OCI-LY7 (cell line): ENCODE measurements at regions not wholly inside any gene's neighbourhood (a gene's known extent, or its start where the extent isn't known, plus 50 kb on each side); places are given as distances from the start of the nearest gene placed in this dataset.

Source experiments
- BruUV-seq: library from RNA; stranded (reverse); fragments of 400-500 nt; replicated peaks from 2 replicates; lab custom pipeline; 2021; lab: Mats Ljungman, UMichigan
- CTCF ChIA-PET: fragments of 300-600 bp; sonication (Branson Sonifier 250); formaldehyde crosslinking; loops from one replicate; lab custom pipeline; 2022; ENCODE audit warnings: antibody characterized with exemption; ENCODE audit not compliant: unreplicated experiment; lab: Charles Lee
- POLR2A ChIA-PET: fragments of 300-600 bp; sonication (Branson Sonifier 250); formaldehyde crosslinking; loops from one replicate; lab custom pipeline; 2022; ENCODE audit warnings: antibody characterized with exemption; lab: Charles Lee
- DNase-seq: peaks from one replicate; pipeline ENCODE4 v3.0.0-alpha.2; 2015; ENCODE audit warnings: low spot score
- H2AFZ ChIP-seq: fragments of 200-600 bp; sonication (generic), shearing (Covaris generic); 2 replicates; pipeline ENCODE4 v1.6.1; 2014; ENCODE audit warnings: mild to moderate bottlenecking, antibody characterized with exemption, low read length, moderate library complexity
- H3K27ac ChIP-seq: fragments of 200-600 bp; sonication (generic); 2 replicates; pipeline ENCODE4 v1.5.1; 2014; ENCODE audit warnings: mixed run types, low read depth, mild to moderate bottlenecking, moderate library complexity, low read length, inconsistent platforms; ENCODE audit not compliant: poor library complexity, severe bottlenecking
- H3K36me3 ChIP-seq: fragments of 200-600 bp; sonication (generic); 2 replicates; pipeline ENCODE4 v1.6.1; 2014; ENCODE audit warnings: mild to moderate bottlenecking, antibody characterized with exemption, low read length, moderate library complexity, mixed read lengths; ENCODE audit not compliant: insufficient read depth
- H3K4me1 ChIP-seq: fragments of 200-600 bp; sonication (generic); 2 replicates; pipeline ENCODE4 v1.5.1; 2014; ENCODE audit warnings: mild to moderate bottlenecking, low read length; ENCODE audit not compliant: insufficient read depth, poor library complexity, severe bottlenecking
- H3K4me2 ChIP-seq: fragments of 200-600 bp; sonication (generic); 2 replicates; pipeline ENCODE4 v1.6.1; 2014; ENCODE audit warnings: mild to moderate bottlenecking, low read length
- H3K4me3 ChIP-seq: fragments of 200-600 bp; sonication (generic); 2 replicates; pipeline ENCODE4 v1.5.1; 2014; ENCODE audit warnings: mild to moderate bottlenecking, low read depth, low read length; ENCODE audit not compliant: poor library complexity, severe bottlenecking
- H3K79me2 ChIP-seq: fragments of 200-600 bp; sonication (generic); 2 replicates; pipeline ENCODE4 v1.6.1; 2016; ENCODE audit warnings: low read depth, mild to moderate bottlenecking, low read length, moderate library complexity, mixed read lengths; ENCODE audit not compliant: insufficient read depth
- H3K9me2 ChIP-seq: fragments of 200-600 bp; sonication (generic); 2 replicates; pipeline ENCODE4 v1.6.1; 2016; ENCODE audit warnings: mild to moderate bottlenecking, low read length, mixed read lengths; ENCODE audit not compliant: insufficient read depth
- H3K9me3 ChIP-seq: fragments of 200-600 bp; sonication (generic); 2 replicates; pipeline ENCODE4 v1.6.1; 2014; ENCODE audit warnings: mild to moderate bottlenecking, mixed run types, low read length, mixed read lengths
- H4K20me1 ChIP-seq: fragments of 200-600 bp; sonication (generic); 2 replicates; pipeline ENCODE4 v1.6.1; 2014; ENCODE audit warnings: mild to moderate bottlenecking, antibody characterized with exemption, low read length, moderate library complexity, mixed read lengths; ENCODE audit not compliant: insufficient read depth
- EZH2phosphoT487 ChIP-seq: fragments of 200-600 bp; sonication (generic); IDR thresholded peaks from 2 replicates; pipeline ENCODE4 v1.6.1; 2018; ENCODE audit warnings: low read depth, borderline replicate concordance, mild to moderate bottlenecking, mixed run types, antibody characterized with exemption, low read length, moderate library complexity, mixed read lengths
- intact Hi-C: fragments of 100-400 bp; cut with micrococcal nuclease; formaldehyde crosslinking; loops from one replicate; pipeline ENCODE4 v1.10.0; 2022; ENCODE audit not compliant: unreplicated experiment
- TF ChIP-seq, protein P1 (sequence below): fragments of 200-600 bp; sonication (generic); conservative IDR thresholded peaks from 2 replicates; pipeline ENCODE4 v1.5.1; 2014; ENCODE audit warnings: mild to moderate bottlenecking, antibody characterized with exemption, low read length, moderate library complexity, mixed read lengths

DNA sequence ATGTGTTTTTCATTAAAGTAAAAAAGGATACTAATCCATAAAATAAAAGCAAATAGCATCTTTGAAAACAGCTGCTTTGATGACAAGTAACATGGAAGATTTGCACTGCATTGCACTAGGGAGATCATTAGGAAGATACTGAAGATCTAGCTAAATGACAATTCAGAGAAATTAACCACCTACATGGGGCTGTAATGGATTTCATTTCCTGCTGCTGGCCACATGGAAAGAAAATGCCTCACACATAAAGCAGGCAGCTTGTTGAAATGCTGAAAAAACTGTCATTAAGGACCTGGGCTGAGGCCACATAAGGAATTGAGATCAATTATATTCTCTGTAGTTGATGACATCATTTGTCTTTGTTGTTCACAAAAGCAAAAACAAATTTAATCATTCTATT is 94.1 kb downstream of the PYDC2 start:
- intact Hi-C loops, result no loop called here
- Histone ChIP-seq H3K4me3 (no peak overlapping the region), H3K4me2 (no peak overlapping the region), H3K36me3 (no peaks in the 10 kb centered on the region), H2AFZ (no peak overlapping the region), H3K4me1 (no peaks in the 10 kb centered on the region), H3K9me2 (no peaks in the 10 kb centered on the region), H3K79me2 (no peaks in the 10 kb centered on the region), H3K27ac (no peak overlapping the region), H3K9me3 (no peaks in the 10 kb centered on the region), H4K20me1 (no peaks in the 10 kb centered on the region)
- ChIA-PET POLR2A (no interaction called here), CTCF (no interaction called here)
- BruUV-seq, result no TSS peak
- DNase-seq, result no peak
- TF ChIP-seq EZH2phosphoT487, result no peak
- TF ChIP-seq, protein P1, sequence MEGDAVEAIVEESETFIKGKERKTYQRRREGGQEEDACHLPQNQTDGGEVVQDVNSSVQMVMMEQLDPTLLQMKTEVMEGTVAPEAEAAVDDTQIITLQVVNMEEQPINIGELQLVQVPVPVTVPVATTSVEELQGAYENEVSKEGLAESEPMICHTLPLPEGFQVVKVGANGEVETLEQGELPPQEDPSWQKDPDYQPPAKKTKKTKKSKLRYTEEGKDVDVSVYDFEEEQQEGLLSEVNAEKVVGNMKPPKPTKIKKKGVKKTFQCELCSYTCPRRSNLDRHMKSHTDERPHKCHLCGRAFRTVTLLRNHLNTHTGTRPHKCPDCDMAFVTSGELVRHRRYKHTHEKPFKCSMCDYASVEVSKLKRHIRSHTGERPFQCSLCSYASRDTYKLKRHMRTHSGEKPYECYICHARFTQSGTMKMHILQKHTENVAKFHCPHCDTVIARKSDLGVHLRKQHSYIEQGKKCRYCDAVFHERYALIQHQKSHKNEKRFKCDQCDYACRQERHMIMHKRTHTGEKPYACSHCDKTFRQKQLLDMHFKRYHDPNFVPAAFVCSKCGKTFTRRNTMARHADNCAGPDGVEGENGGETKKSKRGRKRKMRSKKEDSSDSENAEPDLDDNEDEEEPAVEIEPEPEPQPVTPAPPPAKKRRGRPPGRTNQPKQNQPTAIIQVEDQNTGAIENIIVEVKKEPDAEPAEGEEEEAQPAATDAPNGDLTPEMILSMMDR, result no peak

DNA sequence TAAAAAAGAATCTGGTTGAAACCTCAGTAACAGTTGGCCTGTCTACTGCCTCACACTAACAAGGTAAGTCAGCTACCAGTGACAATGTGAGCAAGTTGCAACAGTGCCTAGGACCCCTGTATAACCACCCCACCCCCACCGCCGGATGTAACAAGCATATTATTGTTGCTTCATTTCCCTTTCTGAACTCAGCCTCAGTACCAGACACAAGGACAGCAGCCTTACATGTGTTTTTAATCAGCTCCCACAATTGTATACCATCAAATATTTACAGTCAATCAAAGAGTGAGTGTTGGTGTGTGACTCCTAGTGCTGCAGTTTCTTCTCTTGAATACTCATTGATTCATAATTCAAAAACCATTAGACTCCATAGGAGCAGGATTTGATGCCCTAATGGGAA is 96.4 kb downstream of the PYDC2 start:
- no peaks in the 10 kb centered on the region for H3K9me3 ChIP-seq
- ChIA-PET CTCF (no interaction called here), POLR2A (interaction anchor here (1.4 kb wide), 1 partner anchor 12 kb away, joined by 3 read pairs; no protein-coding TSS in a partner anchor)
- no peaks in the 10 kb centered on the region for H4K20me1 ChIP-seq
- intact Hi-C loops, result no loop called here
- no peak overlapping the region for H2AFZ ChIP-seq
- no peak overlapping the region for H3K4me3 ChIP-seq
- no peaks in the 10 kb centered on the region for H3K36me3 ChIP-seq
- no peaks in the 10 kb centered on the region for H3K79me2 ChIP-seq
- H3K4me1 ChIP-seq, result no peaks in the 10 kb centered on the region
- no peaks in the 10 kb centered on the region for H3K9me2 ChIP-seq
- DNase-seq, result no peak
- H3K27ac ChIP-seq, result no peak overlapping the region
- TF ChIP-seq, protein P1, result no peak
- no peak overlapping the region for H3K4me2 ChIP-seq
- BruUV-seq, result no TSS peak

DNA sequence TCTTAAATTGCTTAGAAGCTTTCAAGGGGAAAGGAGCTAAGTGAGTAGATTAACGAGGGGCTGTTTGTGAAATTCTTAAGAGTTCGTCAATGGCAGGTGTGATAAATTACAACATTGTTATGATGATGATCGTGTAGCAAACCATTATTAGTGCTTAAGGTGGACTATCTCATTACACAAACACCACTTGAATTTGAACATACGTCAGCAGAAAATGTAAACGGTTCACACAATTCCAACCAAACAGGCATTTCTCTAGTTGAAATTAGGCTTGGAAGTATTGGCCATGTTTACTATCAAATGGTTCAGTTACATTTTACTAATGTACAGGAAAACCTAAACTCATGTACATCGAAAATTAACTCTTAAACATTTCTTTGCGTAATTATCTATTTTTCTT is 102.8 kb downstream of the PYDC2 start:
- Histone ChIP-seq H3K9me3 (no peaks in the 10 kb centered on the region), H3K4me1 (no peaks in the 10 kb centered on the region), H3K4me2 (no peak overlapping the region), H3K9me2 (no peaks in the 10 kb centered on the region), H4K20me1 (no peaks in the 10 kb centered on the region), H3K4me3 (no peak overlapping the region), H3K79me2 (no peaks in the 10 kb centered on the region), H3K36me3 (no peaks in the 10 kb centered on the region), H3K27ac (no peak overlapping the region), H2AFZ (no peak overlapping the region)
- intact Hi-C loops, result no loop called here
- no TSS peak for BruUV-seq
- DNase-seq, result no peak
- CTCF ChIA-PET, result no interaction called here
- TF ChIP-seq EZH2phosphoT487, result no peak
- TF ChIP-seq, protein P1, result no peak
- POLR2A ChIA-PET, result no interaction called here
